CD4-positive, alpha-beta memory T cell (primary cell): ENCODE measurements at regions not wholly inside any gene's neighbourhood (a gene's known extent, or its start where the extent isn't known, plus 50 kb on each side); places are given as distances from the start of the nearest gene placed in this dataset.
A peak's percentile ranks its signal among the peaks of the same experiment; 100 is the strongest.

Experiments
- CTCF ChIA-PET: fragments of 350-600 bp; sonication (Branson Sonifier 250); formaldehyde crosslinking; loops from one replicate; lab custom pipeline; 2021; ENCODE audit warnings: inconsistent platforms; ENCODE audit not compliant: partially characterized antibody; lab: Charles Lee
- POLR2A ChIA-PET: fragments of 350-600 bp; sonication (Branson Sonifier 250); formaldehyde crosslinking; loops from one replicate; lab custom pipeline; 2021; ENCODE audit not compliant: partially characterized antibody; lab: Charles Lee
- DNase-seq, 5 donors: peaks; one replicate each; pipeline versions ENCODE4 v3.0.0 to v3.0.0-alpha.2; 2020 to 2022; ENCODE audit warnings: mixed read lengths in 1 of 5
- H3K27ac ChIP-seq: one replicate; pipeline ENCODE4 v1.7.0; 2013; ENCODE audit warnings: low read depth, low read length
- H3K27me3 ChIP-seq: 2 replicates; pipeline ENCODE4 v1.7.0; 2013; ENCODE audit warnings: mild to moderate bottlenecking, low read length, moderate library complexity; ENCODE audit not compliant: insufficient read depth
- H3K36me3 ChIP-seq: 2 replicates; pipeline ENCODE4 v1.7.0; 2013; ENCODE audit warnings: mild to moderate bottlenecking, low read length, moderate library complexity; ENCODE audit not compliant: insufficient read depth
- H3K4me1 ChIP-seq: 2 replicates; pipeline ENCODE4 v1.7.0; 2013; ENCODE audit warnings: mild to moderate bottlenecking, low read length, moderate library complexity; ENCODE audit not compliant: insufficient read depth
- H3K4me3 ChIP-seq, 2 donors: one replicate each; pipeline ENCODE4 v1.7.0; 2013; ENCODE audit warnings: low read length in 2 of 2, mild to moderate bottlenecking in 1 of 2
- H3K9me3 ChIP-seq, 2 donors: one replicate each; pipeline ENCODE4 v1.7.0; 2013; ENCODE audit warnings: low read length in 2 of 2, control low read depth in 1 of 2; ENCODE audit not compliant: control insufficient read depth in 1 of 2
- H3K27ac Mint-ChIP-seq, 7 donors: one replicate each; pipeline ENCODE4 v1.8.0; 2020 to 2021; ENCODE audit warnings: mixed read lengths in 7 of 7, mild to moderate bottlenecking in 6 of 7, inconsistent platforms in 3 of 7, moderate library complexity in 3 of 7
- H3K27me3 Mint-ChIP-seq, 2 donors: one replicate each; pipeline ENCODE4 v1.8.0; 2020 to 2021; ENCODE audit warnings: mixed read lengths in 2 of 2
- H3K36me3 Mint-ChIP-seq, 2 donors: one replicate each; pipeline ENCODE4 v1.8.0; 2020 to 2021; ENCODE audit warnings: mixed read lengths in 2 of 2, inconsistent platforms in 1 of 2, mild to moderate bottlenecking in 1 of 2
- H3K4me1 Mint-ChIP-seq, 4 donors: one replicate each; pipeline ENCODE4 v1.8.0; 2020 to 2021; ENCODE audit warnings: mixed read lengths in 4 of 4, mild to moderate bottlenecking in 1 of 4
- H3K4me3 Mint-ChIP-seq, 8 donors: one replicate each; pipeline ENCODE4 v1.8.0; 2020 to 2021; ENCODE audit warnings: mixed read lengths in 8 of 8, mild to moderate bottlenecking in 7 of 8, moderate library complexity in 6 of 8, inconsistent platforms in 3 of 8
- H3K9me3 Mint-ChIP-seq, 8 donors: one replicate each; pipeline ENCODE4 v1.8.0; 2020 to 2021; ENCODE audit warnings: mixed read lengths in 8 of 8, mild to moderate bottlenecking in 5 of 8, inconsistent platforms in 3 of 8, moderate library complexity in 1 of 8
- intact Hi-C: fragments of 100-400 bp; cut with micrococcal nuclease; formaldehyde crosslinking; loops from one replicate; pipeline ENCODE4 v1.15.1; 2023

DNA sequence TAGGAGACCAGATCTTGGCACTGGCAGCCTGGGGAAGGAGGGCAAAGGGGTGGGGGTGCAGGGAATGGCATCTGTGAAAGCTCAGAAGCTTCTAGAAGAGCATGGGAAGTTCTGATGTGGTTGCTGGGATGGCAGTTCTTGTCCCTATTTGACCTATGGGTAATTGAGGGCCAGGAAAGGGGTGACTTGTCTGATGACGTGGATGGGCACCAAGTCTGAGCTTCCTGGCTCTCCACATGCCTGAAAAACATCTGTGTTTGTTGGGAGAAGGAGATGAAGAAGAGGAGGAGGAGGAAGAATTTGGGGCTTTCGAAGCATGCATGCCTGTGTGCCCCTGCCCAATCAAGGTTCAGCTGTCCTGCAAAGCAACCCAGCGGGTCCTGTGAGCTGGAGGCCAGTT lies 158.8 kb downstream of the SMAD6 start:
- H3K4me3 Mint-ChIP-seq = no peak overlapping the region
- no peaks in the 10 kb centered on the region for H3K36me3 Mint-ChIP-seq

DNA sequence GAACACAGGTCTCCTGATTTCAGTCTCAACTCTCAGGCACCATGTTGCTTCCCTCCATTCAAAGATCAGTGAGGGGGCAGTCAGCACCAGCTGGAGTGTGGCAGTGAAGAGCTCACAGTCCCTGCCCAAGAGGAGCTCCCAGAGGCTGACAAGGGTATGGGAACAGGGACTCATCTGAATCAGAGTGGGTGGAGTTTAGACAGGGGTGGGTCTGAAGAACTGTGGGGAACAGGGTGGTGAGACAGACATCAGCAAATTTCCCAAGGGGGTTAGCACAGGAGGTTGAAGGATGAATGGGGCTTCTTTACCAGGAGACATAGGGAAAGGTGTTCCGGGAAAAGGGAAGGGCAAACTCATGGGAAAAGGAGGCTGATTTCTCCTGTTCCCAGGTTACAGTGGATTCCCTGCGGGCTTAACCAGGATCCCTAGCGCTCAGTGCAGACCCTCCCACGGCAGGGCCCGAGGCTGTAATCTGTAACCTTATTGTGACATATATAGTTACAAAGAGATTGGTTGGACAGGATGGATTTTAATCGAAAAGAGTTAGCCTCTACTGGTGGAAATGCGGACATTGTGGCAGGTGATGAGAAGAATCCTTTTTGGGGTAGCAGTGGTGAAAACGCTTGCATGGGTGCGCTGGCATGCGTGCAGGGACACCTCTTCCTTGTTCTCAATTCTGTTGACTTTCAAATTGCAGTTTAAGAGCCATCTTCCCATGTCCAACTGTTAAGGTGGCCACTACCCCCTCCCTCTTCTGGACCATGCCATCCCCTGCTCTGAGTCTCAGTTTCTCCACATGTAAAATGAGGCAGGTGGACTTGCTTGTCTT lies 160.3 kb downstream of the SMAD6 start:
- H3K36me3 ChIP-seq = no peaks in the 10 kb centered on the region
- Mint-ChIP-seq H3K4me1 (no peaks in the 10 kb centered on the region), H3K27me3 (peaks cover 31 to 33% of the 10 kb centered on the region in 2 donors), H3K27ac (no peak overlapping the region), H3K9me3 (peaks cover 0 to 3% (median 0%) of the 10 kb centered on the region in 8 donors), H3K4me3 (no peak overlapping the region), H3K36me3 (no peaks in the 10 kb centered on the region)
- no peaks in the 10 kb centered on the region for H3K27me3 ChIP-seq
- H3K27ac ChIP-seq = no peak overlapping the region
- DNase-seq = no peak
- ChIA-PET CTCF (interaction anchor here (1.1 to 6.9 kb wide), 3 partner anchors 11 to 15 kb away, joined by 5 to 55 read pairs (median 7); no protein-coding TSS in a partner anchor), POLR2A (no interaction called here)
- intact Hi-C loops = no loop called here
- H3K9me3 ChIP-seq = no peaks in the 10 kb centered on the region
- H3K4me1 ChIP-seq = no peaks in the 10 kb centered on the region
- H3K4me3 ChIP-seq = no peak overlapping the region

More for the DNA sequence above, 158.8 kb downstream of the SMAD6 start:
- ChIA-PET CTCF (interaction anchor here (1.1 to 6.9 kb wide), 2 partner anchors 9 to 14 kb away, joined by 5 to 55 read pairs; no protein-coding TSS in a partner anchor), POLR2A (interaction anchor here (0.6 kb wide), 1 partner anchor 9 kb away, joined by 3 read pairs; no protein-coding TSS in a partner anchor)
- intact Hi-C loops = no loop called here
- H3K4me1 Mint-ChIP-seq = no peaks in the 10 kb centered on the region
- no peak overlapping the region for H3K27ac Mint-ChIP-seq
- no peak for DNase-seq
- H3K9me3 Mint-ChIP-seq = peaks cover 0 to 3% (median 0%) of the 10 kb centered on the region in 8 donors
- no peaks in the 10 kb centered on the region for H3K27me3 ChIP-seq
- H3K27ac ChIP-seq = no peak overlapping the region
- no peaks in the 10 kb centered on the region for H3K4me1 ChIP-seq
- peaks cover 22 to 26% of the 10 kb centered on the region in 2 donors for H3K27me3 Mint-ChIP-seq
- H3K9me3 ChIP-seq = no peaks in the 10 kb centered on the region
- H3K4me3 ChIP-seq = no peak overlapping the region
- no peaks in the 10 kb centered on the region for H3K36me3 ChIP-seq

DNA sequence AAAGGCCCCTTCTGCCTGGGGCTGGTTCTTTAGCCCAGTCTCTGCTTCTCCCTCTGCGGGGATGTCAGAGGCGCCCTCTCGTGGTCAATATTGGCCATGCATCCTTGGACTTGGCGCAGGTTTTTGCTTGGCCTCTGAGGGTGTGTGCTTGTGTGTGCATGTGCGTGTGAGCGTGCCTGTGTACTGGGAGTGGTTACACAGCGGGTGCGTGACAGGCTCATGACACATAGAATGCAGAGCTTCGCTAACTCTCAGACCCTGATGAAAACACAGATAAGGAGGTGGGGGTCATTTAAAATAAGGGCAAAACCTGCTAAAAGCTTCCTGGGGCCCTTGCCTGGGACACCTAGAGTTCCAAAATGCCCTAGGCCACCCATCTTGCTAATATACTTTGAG lies 160.9 kb downstream of the SMAD6 start:
- Mint-ChIP-seq H3K4me1 (no peaks in the 10 kb centered on the region), H3K9me3 (peaks cover 0 to 3% (median 0%) of the 10 kb centered on the region in 8 donors), H3K4me3 (no peak overlapping the region), H3K27ac (no peak overlapping the region), H3K27me3 (peaks cover 29 to 31% of the 10 kb centered on the region in 2 donors), H3K36me3 (no peaks in the 10 kb centered on the region)
- DNase-seq = peak; percentile 47 to 66 (median 57)
- Histone ChIP-seq H3K4me1 (no peaks in the 10 kb centered on the region), H3K27ac (no peak overlapping the region), H3K4me3 (no peak overlapping the region), H3K9me3 (no peaks in the 10 kb centered on the region), H3K36me3 (no peaks in the 10 kb centered on the region), H3K27me3 (no peaks in the 10 kb centered on the region)
- intact Hi-C loops = no loop called here
- POLR2A ChIA-PET = no interaction called here
- CTCF ChIA-PET = interaction anchor here (1.7 to 6.9 kb wide), 2 partner anchors 10 to 11 kb away, joined by 7 to 55 read pairs; no protein-coding TSS in a partner anchor

- H3K4me1 ChIP-seq = no peaks in the 10 kb centered on the region
- H3K36me3 ChIP-seq = no peaks in the 10 kb centered on the region
- Mint-ChIP-seq H3K27ac (no peak overlapping the region), H3K4me3 (no peak overlapping the region), H3K27me3 (peaks cover 29 to 32% of the 10 kb centered on the region in 2 donors), H3K36me3 (no peaks in the 10 kb centered on the region), H3K4me1 (no peaks in the 10 kb centered on the region), H3K9me3 (peaks cover 0 to 3% (median 0%) of the 10 kb centered on the region in 8 donors)
- H3K27me3 ChIP-seq = no peaks in the 10 kb centered on the region
- H3K27ac ChIP-seq = no peak overlapping the region
- CTCF ChIA-PET = interaction anchor here (0.7 to 6.9 kb wide), 3 partner anchors 10 to 249 kb away, joined by 3 to 55 read pairs (median 7); no protein-coding TSS in a partner anchor
- no peaks in the 10 kb centered on the region for H3K9me3 ChIP-seq
- DNase-seq = no peak
- POLR2A ChIA-PET = no interaction called here
- intact Hi-C loops = no loop called here
- no peak overlapping the region for H3K4me3 ChIP-seq
These were observed 161.5 kb downstream of the SMAD6 start for GRCh38 chr15:66863390-66864085.

DNA sequence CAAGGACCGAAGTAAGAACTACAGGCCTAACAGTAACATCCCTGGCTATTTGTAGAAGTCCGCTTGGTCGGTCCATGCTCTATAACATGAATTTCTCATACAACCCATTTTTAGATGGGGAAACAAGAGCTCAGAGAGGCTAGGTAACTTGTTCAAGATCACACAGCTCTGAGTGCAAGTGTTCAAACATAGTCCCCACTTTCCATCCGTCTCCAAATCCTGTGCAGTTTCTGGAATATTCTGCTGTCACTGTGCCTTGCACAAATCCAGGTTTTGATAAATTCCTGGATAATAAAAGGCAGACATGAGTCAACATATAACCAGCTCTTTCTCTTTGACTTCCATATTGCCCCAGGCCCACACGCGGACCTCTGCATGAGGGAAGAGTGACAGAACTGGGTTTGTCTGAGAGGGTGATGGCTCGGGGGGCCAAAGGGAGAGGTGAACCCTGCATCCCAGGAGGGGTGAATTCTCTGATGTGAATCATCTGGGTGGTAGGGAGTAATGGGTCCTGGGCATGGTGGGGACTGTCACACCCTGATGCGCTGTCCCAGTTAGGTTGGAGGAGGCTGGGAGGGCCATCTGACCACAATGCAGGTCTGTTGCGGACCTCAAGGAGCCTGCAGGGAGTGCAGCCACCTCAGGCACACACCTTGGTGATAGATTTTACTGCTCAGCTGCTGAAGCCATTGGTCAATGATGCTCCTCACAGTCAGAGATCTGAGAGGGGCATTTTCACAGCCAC lies 162.2 kb downstream of the SMAD6 start:
- H3K9me3 Mint-ChIP-seq = peaks cover 0 to 3% (median 0%) of the 10 kb centered on the region in 8 donors
- Histone ChIP-seq H3K27me3 (no peaks in the 10 kb centered on the region), H3K9me3 (no peaks in the 10 kb centered on the region), H3K27ac (no peak overlapping the region), H3K4me1 (no peaks in the 10 kb centered on the region), H3K36me3 (no peaks in the 10 kb centered on the region), H3K4me3 (no peak overlapping the region)
- H3K27me3 Mint-ChIP-seq = peaks cover 26 to 35% of the 10 kb centered on the region in 2 donors
- ChIA-PET POLR2A (no interaction called here), CTCF (interaction anchor here (0.7 to 6.9 kb wide), 3 partner anchors 9 to 250 kb away, joined by 3 to 55 read pairs (median 7); no protein-coding TSS in a partner anchor)
- H3K36me3 Mint-ChIP-seq = no peaks in the 10 kb centered on the region
- intact Hi-C loops = no loop called here
- no peak for DNase-seq
- no peaks in the 10 kb centered on the region for H3K4me1 Mint-ChIP-seq
- no peak overlapping the region for H3K4me3 Mint-ChIP-seq
- H3K27ac Mint-ChIP-seq = no peak overlapping the region

DNA sequence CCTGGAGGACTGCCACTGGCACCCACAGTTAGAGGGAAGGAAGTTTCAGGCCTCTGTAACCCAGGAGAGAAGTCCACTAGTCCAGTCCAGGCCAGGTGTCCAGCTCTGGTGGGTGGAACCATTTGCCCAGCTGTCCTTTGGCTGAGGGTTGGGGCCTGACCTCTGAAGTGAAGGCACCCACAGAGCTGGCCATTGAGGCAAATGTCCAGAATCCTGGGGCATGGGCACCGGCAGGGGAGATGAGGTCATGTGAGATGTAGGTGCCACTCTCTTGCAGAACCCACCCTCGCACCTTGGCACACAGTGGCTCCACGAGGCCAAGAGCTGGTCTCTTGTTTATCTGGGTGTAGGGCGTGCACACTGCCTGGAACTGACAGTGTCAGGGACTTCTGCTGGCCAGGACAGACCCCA lies 162.8 kb downstream of the SMAD6 start:
- H3K27me3 Mint-ChIP-seq = peaks cover 25 to 32% of the 10 kb centered on the region in 2 donors
- CTCF ChIA-PET = interaction anchor here (6.9 kb wide), 1 partner anchor 13 kb away, joined by 55 read pairs; no protein-coding TSS in a partner anchor
- no peak overlapping the region for H3K27ac Mint-ChIP-seq
- H3K4me1 Mint-ChIP-seq = no peaks in the 10 kb centered on the region
- no peaks in the 10 kb centered on the region for H3K36me3 Mint-ChIP-seq
- no peaks in the 10 kb centered on the region for H3K4me1 ChIP-seq
- no peaks in the 10 kb centered on the region for H3K9me3 ChIP-seq
- H3K9me3 Mint-ChIP-seq = no peaks in the 10 kb centered on the region
- H3K27ac ChIP-seq = no peak overlapping the region
- POLR2A ChIA-PET = no interaction called here
- no peaks in the 10 kb centered on the region for H3K36me3 ChIP-seq
- DNase-seq = no peak
- H3K4me3 Mint-ChIP-seq = no peak overlapping the region
- no peaks in the 10 kb centered on the region for H3K27me3 ChIP-seq
- H3K4me3 ChIP-seq = no peak overlapping the region
- intact Hi-C loops = no loop called here
